Progenitor cell of endocrine pancreas (in vitro differentiated cells): ENCODE measurements at regions not wholly inside any gene's neighbourhood (a gene's known extent, or its start where the extent isn't known, plus 50 kb on each side); places are given as distances from the start of the nearest gene placed in this dataset.

ENCODE experiments used
- DNase-seq: peaks from one replicate; pipeline ENCODE4 v3.0.0; 2021; ENCODE audit warnings: low spot score; ENCODE audit not compliant: unreplicated experiment
- H3K27ac Mint-ChIP-seq: 2 replicates; pipeline ENCODE4 v1.8.0; 2021; ENCODE audit warnings: mild to moderate bottlenecking, moderate library complexity, mixed read lengths
- H3K27me3 Mint-ChIP-seq: 2 replicates; pipeline ENCODE4 v1.8.0; 2021; ENCODE audit warnings: mixed read lengths
- H3K36me3 Mint-ChIP-seq: 2 replicates; pipeline ENCODE4 v1.8.0; 2022; ENCODE audit warnings: mixed read lengths; ENCODE audit not compliant: insufficient read depth
- H3K4me1 Mint-ChIP-seq: 2 replicates; pipeline ENCODE4 v1.8.0; 2021; ENCODE audit warnings: low read depth, mixed read lengths
- H3K4me3 Mint-ChIP-seq: 2 replicates; pipeline ENCODE4 v1.8.0; 2021; ENCODE audit warnings: low read depth, mild to moderate bottlenecking, moderate library complexity, mixed read lengths
- H3K9me3 Mint-ChIP-seq: 2 replicates; pipeline ENCODE4 v1.8.0; 2021; ENCODE audit warnings: low read depth, mixed read lengths
- TF ChIP-seq, protein P1 (sequence below): fragments of 200-600 bp; sonication (generic); IDR thresholded peaks from one replicate; pipeline ENCODE4 v1.5.0; 2021; ENCODE audit warnings: antibody characterized with exemption, mild to moderate bottlenecking; ENCODE audit not compliant: unreplicated experiment

DNA sequence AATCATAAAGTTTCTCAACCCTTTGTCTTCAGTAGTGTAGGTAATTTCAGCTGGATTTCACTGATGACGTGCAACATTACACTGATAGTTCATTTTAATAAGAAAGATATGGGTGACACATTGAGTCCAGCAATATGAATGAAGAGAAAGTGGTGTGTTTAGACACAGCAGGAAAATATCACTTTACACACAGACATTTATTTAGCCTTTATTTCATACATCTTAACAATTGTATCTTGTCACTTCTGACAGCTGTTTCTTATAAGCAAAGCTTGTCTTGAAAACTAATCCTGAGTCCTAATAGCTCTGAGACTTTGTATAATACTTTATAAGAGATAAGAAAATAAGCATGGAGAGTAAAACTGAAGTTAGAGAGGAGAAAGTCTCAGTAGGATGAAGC is 720.5 kb upstream of the NUDT12 start:
- H3K4me3 Mint-ChIP-seq = no peak overlapping the region
- no peak overlapping the region for H3K27ac Mint-ChIP-seq
- DNase-seq = no peak
- TF ChIP-seq, protein P1, sequence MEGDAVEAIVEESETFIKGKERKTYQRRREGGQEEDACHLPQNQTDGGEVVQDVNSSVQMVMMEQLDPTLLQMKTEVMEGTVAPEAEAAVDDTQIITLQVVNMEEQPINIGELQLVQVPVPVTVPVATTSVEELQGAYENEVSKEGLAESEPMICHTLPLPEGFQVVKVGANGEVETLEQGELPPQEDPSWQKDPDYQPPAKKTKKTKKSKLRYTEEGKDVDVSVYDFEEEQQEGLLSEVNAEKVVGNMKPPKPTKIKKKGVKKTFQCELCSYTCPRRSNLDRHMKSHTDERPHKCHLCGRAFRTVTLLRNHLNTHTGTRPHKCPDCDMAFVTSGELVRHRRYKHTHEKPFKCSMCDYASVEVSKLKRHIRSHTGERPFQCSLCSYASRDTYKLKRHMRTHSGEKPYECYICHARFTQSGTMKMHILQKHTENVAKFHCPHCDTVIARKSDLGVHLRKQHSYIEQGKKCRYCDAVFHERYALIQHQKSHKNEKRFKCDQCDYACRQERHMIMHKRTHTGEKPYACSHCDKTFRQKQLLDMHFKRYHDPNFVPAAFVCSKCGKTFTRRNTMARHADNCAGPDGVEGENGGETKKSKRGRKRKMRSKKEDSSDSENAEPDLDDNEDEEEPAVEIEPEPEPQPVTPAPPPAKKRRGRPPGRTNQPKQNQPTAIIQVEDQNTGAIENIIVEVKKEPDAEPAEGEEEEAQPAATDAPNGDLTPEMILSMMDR = no peak
- H3K4me1 Mint-ChIP-seq = no peaks in the 10 kb centered on the region
- H3K9me3 Mint-ChIP-seq = peaks cover 10% of the 10 kb centered on the region
- H3K36me3 Mint-ChIP-seq = no peaks in the 10 kb centered on the region
- H3K27me3 Mint-ChIP-seq = no peaks in the 10 kb centered on the region

DNA sequence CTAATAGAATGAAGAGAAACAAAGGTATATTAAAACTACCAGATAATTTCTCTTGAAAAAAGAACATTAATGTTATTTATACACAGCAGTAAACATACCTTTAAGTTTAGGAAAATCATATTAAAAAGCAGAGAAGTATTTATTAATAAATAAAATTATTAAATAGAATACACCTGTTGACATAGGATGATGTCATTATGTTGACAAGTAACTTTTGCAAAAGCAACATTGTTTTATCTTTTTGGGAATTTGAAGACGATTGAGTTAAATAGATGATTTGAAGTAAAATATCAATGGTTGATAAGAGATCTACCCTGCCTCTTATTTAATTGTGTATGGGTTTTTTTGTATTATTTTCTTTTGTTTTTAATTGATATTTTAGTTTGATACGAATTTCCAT is 711.1 kb upstream of the NUDT12 start:
- TF ChIP-seq, protein P1 = no peak
- Mint-ChIP-seq H3K36me3 (no peaks in the 10 kb centered on the region), H3K4me3 (no peak overlapping the region), H3K4me1 (no peaks in the 10 kb centered on the region), H3K27me3 (no peaks in the 10 kb centered on the region), H3K9me3 (no peaks in the 10 kb centered on the region), H3K27ac (no peak overlapping the region)
- DNase-seq = no peak

DNA sequence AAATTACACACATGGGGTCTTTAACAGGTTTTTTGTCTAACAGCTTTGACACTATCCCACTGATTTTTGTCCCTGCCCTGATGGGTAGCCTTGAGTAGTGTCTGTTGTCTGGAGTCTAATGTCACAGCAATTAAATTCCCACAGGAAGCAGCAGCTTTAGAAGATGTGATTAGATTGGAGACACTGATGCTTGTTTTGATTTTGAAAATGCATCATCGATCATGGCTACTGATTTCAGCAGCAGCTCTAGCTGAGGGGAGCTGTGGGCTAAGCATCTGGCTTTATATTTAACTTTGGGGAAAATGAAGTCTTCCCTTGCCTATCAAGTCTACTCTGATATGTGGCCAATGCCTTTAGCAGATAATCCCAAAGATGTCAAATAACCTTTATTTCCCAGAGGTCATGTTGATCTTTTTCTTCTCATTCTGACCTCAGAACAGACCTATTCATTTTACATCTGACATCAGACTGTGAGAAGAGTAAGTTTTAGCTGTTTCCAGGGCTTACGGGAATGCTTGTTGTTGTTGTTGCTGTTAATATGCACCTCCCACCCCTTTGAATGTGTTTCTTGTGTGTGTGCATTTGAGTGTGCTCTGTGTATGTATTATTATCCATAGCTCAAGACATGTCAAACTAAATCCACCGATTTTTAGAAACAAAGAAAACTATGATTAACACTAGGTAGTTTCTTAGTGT is 704.9 kb upstream of the NUDT12 start:
- H3K27ac Mint-ChIP-seq = no peak overlapping the region
- no peaks in the 10 kb centered on the region for H3K27me3 Mint-ChIP-seq
- no peak for DNase-seq
- TF ChIP-seq, protein P1 = no peak
- H3K9me3 Mint-ChIP-seq = no peaks in the 10 kb centered on the region
- no peaks in the 10 kb centered on the region for H3K36me3 Mint-ChIP-seq
- H3K4me3 Mint-ChIP-seq = no peak overlapping the region
- peaks cover 10% of the 10 kb centered on the region for H3K4me1 Mint-ChIP-seq

DNA sequence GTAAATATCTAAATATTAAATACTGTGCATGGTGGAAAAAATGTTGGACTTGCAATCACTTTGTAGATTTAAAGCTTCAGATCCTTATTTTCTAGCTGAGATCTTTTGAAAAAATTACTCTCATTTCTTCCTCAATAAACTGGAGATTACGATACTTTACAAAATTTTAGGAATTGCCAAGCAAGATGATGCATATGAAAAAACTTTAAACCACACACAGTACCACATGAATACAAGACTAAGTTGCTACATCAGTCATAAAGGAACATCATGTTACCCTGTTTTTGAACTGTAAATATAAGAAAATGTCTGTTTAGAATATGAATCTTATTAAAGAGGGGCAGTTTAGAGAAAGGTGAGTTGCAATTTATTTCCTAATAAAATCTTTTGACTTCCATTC is 703.6 kb upstream of the NUDT12 start:
- H3K9me3 Mint-ChIP-seq = no peaks in the 10 kb centered on the region
- H3K36me3 Mint-ChIP-seq = no peaks in the 10 kb centered on the region
- H3K4me1 Mint-ChIP-seq = peaks cover 10% of the 10 kb centered on the region
- H3K27ac Mint-ChIP-seq = no peak overlapping the region
- no peak overlapping the region for H3K4me3 Mint-ChIP-seq
- TF ChIP-seq, protein P1 = no peak
- H3K27me3 Mint-ChIP-seq = no peaks in the 10 kb centered on the region
- no peak for DNase-seq

DNA sequence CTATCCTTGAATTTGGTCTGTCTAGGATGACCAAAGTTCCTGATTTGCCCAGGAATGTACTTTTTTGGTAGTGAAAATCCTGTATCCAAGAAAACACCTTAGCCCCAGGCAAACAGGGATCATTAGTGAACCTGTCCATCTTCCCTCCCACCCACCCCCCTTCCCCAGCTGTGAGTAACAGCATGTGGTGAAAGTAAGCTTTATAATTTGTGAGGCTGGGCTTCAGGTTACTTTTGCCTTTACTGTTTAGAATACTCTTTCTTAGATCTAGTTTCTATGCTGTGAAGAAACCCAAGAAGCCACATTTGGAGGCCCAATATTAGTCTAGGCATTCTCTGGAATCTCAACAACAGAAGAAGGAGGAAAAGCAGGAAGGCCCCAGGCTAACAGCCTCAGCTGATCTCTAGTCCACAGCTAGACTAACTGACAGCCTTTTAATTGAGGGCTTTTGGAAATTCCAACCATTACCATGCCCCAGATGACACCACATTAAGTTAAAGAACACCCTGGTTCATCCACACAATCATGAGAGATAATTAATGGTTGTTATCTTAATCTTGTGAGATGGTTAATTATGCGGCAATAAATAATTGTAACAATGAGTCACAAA is 703.0 kb upstream of the NUDT12 start:
- H3K36me3 Mint-ChIP-seq = no peaks in the 10 kb centered on the region
- H3K9me3 Mint-ChIP-seq = no peaks in the 10 kb centered on the region
- H3K4me1 Mint-ChIP-seq = peaks cover 10% of the 10 kb centered on the region
- no peak for DNase-seq
- H3K27me3 Mint-ChIP-seq = no peaks in the 10 kb centered on the region
- TF ChIP-seq, protein P1 = no peak
- H3K27ac Mint-ChIP-seq = no peak overlapping the region
- no peak overlapping the region for H3K4me3 Mint-ChIP-seq
